Keratinocyte (primary cell): ENCODE measurements at regions not wholly inside any gene's neighbourhood (a gene's known extent, or its start where the extent isn't known, plus 50 kb on each side); places are given as distances from the start of the nearest gene placed in this dataset.

ENCODE experiments used
- DNase-seq: peaks from one replicate; pipeline ENCODE4 v3.0.0-alpha.2; 2011; ENCODE audit warnings: low read depth, missing footprints, low spot score
- FAIRE-seq: peaks from 2 replicates; lab custom pipeline; 2011; peaks lifted over from hg19 to GRCh38; lab: Jason Lieb, UNC
- H2AFZ ChIP-seq: 2 replicates; pipeline ENCODE4 v1.6.0; 2012; ENCODE audit warnings: low read length, control low read depth, inconsistent platforms; ENCODE audit not compliant: control insufficient read depth
- H3K27ac ChIP-seq: 2 replicates; pipeline ENCODE4 v1.5.1; 2011; ENCODE audit warnings: low read length; ENCODE audit not compliant: control insufficient read depth, insufficient read depth
- H3K27me3 ChIP-seq: 3 replicates; pipeline ENCODE4 v1.6.0; 2011; ENCODE audit warnings: low read length; ENCODE audit not compliant: control insufficient read depth, insufficient read depth; ENCODE audit errors: extremely low read depth
- H3K36me3 ChIP-seq, 2 experiments: 2 replicates in 1 of 2; 3 replicates in 1 of 2; pipeline ENCODE4 v1.5.1; 2011; ENCODE audit warnings: low read length in 2 of 2, mild to moderate bottlenecking in 1 of 2; ENCODE audit not compliant: control insufficient read depth in 2 of 2, insufficient read depth in 2 of 2; ENCODE audit errors: extremely low read depth in 1 of 2
- H3K4me1 ChIP-seq: 3 replicates; pipeline ENCODE4 v1.5.1; 2011; ENCODE audit warnings: low read length; ENCODE audit not compliant: control insufficient read depth, insufficient read depth; ENCODE audit errors: extremely low read depth
- H3K4me2 ChIP-seq: 3 replicates; pipeline ENCODE4 v1.6.0; 2011; ENCODE audit warnings: low read depth, low read length; ENCODE audit not compliant: control insufficient read depth, insufficient read depth; ENCODE audit errors: extremely low read depth
- H3K4me3 ChIP-seq, 3 experiments: fragments of 200-600 bp in 1 of 3; sonication (generic) in 1 of 3; 2 replicates in 2 of 3; 3 replicates in 1 of 3; pipeline ENCODE4 v1.5.1; 2011 to 2016; ENCODE audit warnings: low read length in 3 of 3, mild to moderate bottlenecking in 3 of 3, control low read depth in 2 of 3, inconsistent platforms in 1 of 3, low read depth in 1 of 3, mixed read lengths in 1 of 3, mixed run types in 1 of 3, moderate library complexity in 1 of 3; ENCODE audit not compliant: control insufficient read depth in 2 of 3, insufficient read depth in 2 of 3; ENCODE audit errors: extremely low read depth in 1 of 3
- H3K79me2 ChIP-seq: 2 replicates; pipeline ENCODE4 v1.6.0; 2012; ENCODE audit warnings: low read length; ENCODE audit not compliant: control insufficient read depth, insufficient read depth
- H3K9ac ChIP-seq: 3 replicates; pipeline ENCODE4 v1.6.0; 2011; ENCODE audit warnings: low read length; ENCODE audit not compliant: control insufficient read depth, insufficient read depth; ENCODE audit errors: extremely low read depth
- H3K9me1 ChIP-seq: 3 replicates; pipeline ENCODE4 v1.6.0; 2011; ENCODE audit warnings: low read length; ENCODE audit not compliant: control insufficient read depth, insufficient read depth; ENCODE audit errors: extremely low read depth
- H3K9me3 ChIP-seq: 2 replicates; pipeline ENCODE4 v1.5.1; 2012; ENCODE audit warnings: low read depth, low read length; ENCODE audit not compliant: control insufficient read depth
- H4K20me1 ChIP-seq: 3 replicates; pipeline ENCODE4 v1.6.0; 2011; ENCODE audit warnings: low read length; ENCODE audit not compliant: control insufficient read depth, insufficient read depth; ENCODE audit errors: extremely low read depth
- EZH2 ChIP-seq: IDR thresholded peaks from one replicate; pipeline ENCODE4 v1.6.1; 2012; ENCODE audit warnings: inconsistent platforms, mild to moderate bottlenecking, low read length, moderate library complexity
- dilution Hi-C: fragments of 300-500 bp; cut with MboI; formaldehyde crosslinking; loops from one replicate; pipeline ENCODE4 v1.7.0; 2020; ENCODE audit warnings: low sequenced_read_pairs; ENCODE audit not compliant: extremely low pct_ligation_motif_present
- TF ChIP-seq, protein P1 (sequence below), 3 experiments: IDR thresholded peaks in 1 of 3; conservative IDR thresholded peaks in 1 of 3; optimal IDR thresholded peaks in 1 of 3; 2 replicates in 2 of 3; 3 replicates in 1 of 3; pipeline versions ENCODE3 to v1.5.1; 2011; ENCODE audit warnings: low read length in 3 of 3, mild to moderate bottlenecking in 3 of 3, moderate library complexity in 2 of 3, control low read depth in 1 of 3, inconsistent platforms in 1 of 3; ENCODE audit not compliant: insufficient read depth in 2 of 3; ENCODE audit errors: extremely low read depth in 1 of 3

DNA sequence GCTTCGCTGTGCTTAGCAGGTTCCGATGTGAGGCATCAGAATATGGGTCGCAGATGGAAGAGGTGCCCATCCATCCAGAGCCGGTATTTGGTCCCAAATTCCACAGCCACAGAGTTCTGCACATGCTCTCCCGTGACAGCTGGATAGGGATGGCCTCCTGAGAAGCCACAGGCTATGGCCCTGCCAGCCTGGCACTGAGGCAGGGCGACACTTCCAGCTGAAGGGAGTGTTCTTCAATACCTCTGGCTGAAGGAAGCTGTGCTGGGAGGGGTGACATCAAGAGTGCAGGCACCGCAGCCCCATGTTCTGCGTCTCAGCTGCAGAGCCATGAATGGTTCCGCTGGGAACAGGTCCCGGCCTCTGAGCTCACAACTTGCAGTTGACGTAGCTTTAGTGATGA lies 83.4 kb upstream of the SIMC1 start:
- TF ChIP-seq EZH2, result no peak
- TF ChIP-seq, protein P1, sequence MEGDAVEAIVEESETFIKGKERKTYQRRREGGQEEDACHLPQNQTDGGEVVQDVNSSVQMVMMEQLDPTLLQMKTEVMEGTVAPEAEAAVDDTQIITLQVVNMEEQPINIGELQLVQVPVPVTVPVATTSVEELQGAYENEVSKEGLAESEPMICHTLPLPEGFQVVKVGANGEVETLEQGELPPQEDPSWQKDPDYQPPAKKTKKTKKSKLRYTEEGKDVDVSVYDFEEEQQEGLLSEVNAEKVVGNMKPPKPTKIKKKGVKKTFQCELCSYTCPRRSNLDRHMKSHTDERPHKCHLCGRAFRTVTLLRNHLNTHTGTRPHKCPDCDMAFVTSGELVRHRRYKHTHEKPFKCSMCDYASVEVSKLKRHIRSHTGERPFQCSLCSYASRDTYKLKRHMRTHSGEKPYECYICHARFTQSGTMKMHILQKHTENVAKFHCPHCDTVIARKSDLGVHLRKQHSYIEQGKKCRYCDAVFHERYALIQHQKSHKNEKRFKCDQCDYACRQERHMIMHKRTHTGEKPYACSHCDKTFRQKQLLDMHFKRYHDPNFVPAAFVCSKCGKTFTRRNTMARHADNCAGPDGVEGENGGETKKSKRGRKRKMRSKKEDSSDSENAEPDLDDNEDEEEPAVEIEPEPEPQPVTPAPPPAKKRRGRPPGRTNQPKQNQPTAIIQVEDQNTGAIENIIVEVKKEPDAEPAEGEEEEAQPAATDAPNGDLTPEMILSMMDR (optimal IDR thresholded peaks at IDR 0.05 in 1 of 3, IDR thresholded peaks at IDR 0.05 in 1 of 3, conservative IDR thresholded peaks at IDR 0.05 in 1 of 3; ENCODE audit: extremely low read depth in 1 of 3, insufficient read depth in 2 of 3, low read length in 3 of 3), result no peak
- DNase-seq (no peak), FAIRE-seq (no peak)
- Histone ChIP-seq H3K4me2 (no peak overlapping the region), H3K9ac (no peak overlapping the region), H3K27me3 (no peaks in the 10 kb centered on the region), H3K9me3 (no peaks in the 10 kb centered on the region), H3K4me1 (peaks cover 21% of the 10 kb centered on the region), H2AFZ (no peak overlapping the region), H3K36me3 (no peaks in the 10 kb centered on the region), H3K4me3 (no peak overlapping the region), H3K27ac (no peak overlapping the region), H3K79me2 (no peaks in the 10 kb centered on the region), H4K20me1 (no peaks in the 10 kb centered on the region), H3K9me1 (no peaks in the 10 kb centered on the region)
- dilution Hi-C loops, result no loop called here

- Histone ChIP-seq H3K4me1 (peaks cover 21% of the 10 kb centered on the region), H3K79me2 (no peaks in the 10 kb centered on the region), H4K20me1 (no peaks in the 10 kb centered on the region), H3K9me1 (no peaks in the 10 kb centered on the region), H3K4me2 (no peak overlapping the region), H3K9ac (no peak overlapping the region), H3K27ac (no peak overlapping the region), H3K27me3 (no peaks in the 10 kb centered on the region), H3K9me3 (no peaks in the 10 kb centered on the region), H3K4me3 (no peak overlapping the region), H2AFZ (peak overlapping the region; percentile 11), H3K36me3 (no peaks in the 10 kb centered on the region)
- FAIRE-seq, result no peak
- TF ChIP-seq, protein P1 (optimal IDR thresholded peaks at IDR 0.05 in 1 of 3, IDR thresholded peaks at IDR 0.05 in 1 of 3, conservative IDR thresholded peaks at IDR 0.05 in 1 of 3; ENCODE audit: extremely low read depth in 1 of 3, insufficient read depth in 2 of 3, low read length in 3 of 3), result no peak
- no peak for TF ChIP-seq EZH2
- no peak for DNase-seq
- dilution Hi-C loops, result no loop called here
Measured at GRCh38 chr5:176155922-176156359, 82.3 kb upstream of the SIMC1 start.
